GM19351 (cell line): ENCODE measurements at regions not wholly inside any gene's neighbourhood (a gene's known extent, or its start where the extent isn't known, plus 50 kb on each side); places are given as distances from the start of the nearest gene placed in this dataset.

Experiments used
- ATAC-seq: cut with Tn5 transposase; IDR thresholded peaks from one replicate; pipeline ENCODE4 v1.9.1; 2021; ENCODE audit warnings: mild to moderate bottlenecking, moderate library complexity; ENCODE audit not compliant: unreplicated experiment

DNA sequence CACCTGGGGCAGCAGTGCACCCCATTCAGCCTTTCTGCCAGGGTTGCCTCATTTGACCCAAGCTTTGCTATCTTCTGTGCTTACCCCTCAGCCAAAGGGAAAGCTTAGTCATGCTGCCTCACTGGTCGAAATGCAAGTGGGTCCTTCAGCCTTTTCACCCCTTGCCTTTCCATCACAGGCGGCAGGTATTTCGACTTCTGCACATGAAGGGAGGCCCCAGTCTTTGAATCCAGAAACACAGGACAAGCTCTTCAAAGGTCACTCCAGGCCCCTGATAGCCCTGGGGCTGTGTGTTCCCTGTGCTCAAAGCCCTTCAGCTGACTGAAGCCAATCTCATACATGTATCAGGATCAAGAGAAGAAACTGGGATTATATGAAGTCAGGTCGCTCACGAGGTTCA lies 129.7 kb downstream of the SNX19 start:
- no peak for ATAC-seq

DNA sequence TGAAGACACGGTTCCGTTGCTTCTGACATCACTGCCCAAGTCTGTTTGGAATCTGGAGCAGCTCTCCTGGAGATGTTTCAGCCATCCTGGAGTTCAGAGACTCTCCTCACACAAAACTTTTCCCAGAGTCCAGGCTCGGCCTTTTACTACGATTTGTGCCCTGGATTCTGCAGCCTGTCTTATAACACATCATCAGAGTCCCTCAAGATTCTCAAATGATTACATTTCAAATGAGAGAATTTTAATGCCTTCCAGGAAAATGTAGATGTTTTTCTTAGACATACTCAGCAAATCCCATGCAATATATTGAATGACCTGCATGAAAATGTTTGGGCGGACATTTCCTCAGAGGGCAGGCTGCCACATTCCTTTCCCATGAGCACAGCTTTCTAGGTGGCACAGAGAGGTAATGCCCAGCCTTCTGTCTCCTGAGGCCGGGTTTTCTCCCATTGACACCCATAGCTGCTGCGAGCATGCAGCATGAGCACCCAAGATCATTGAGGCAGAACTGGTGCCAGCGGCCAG lies 129.1 kb downstream of the SNX19 start:
- ATAC-seq = no peak

DNA sequence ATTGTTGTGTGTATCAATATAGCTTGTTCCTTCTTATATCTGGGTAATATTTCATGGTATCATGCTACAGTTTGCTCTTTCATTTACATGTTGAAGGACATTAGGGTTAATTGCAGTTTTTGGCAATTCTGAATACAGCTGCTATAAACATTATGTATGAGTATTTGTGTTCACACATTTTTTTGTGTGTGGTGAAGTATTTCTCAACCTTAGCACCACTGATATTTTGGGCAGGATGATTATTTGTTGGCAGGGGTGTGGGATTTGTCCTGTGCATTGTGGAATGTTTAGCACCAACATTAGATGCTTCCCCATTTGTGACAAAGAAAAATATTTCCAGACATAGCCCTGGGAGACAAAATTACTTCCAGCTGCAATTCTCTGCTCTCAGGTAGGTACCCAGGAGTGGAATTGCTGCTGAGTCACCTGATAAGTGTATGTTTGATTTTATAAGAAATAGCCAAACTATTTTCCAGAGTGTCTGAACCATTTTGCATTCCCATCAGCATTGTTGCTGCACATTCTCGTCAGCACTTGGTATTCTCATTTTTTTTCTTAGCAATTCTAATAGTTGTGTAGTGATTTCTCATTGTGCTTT lies 128.2 kb downstream of the SNX19 start:
- no peak for ATAC-seq

DNA sequence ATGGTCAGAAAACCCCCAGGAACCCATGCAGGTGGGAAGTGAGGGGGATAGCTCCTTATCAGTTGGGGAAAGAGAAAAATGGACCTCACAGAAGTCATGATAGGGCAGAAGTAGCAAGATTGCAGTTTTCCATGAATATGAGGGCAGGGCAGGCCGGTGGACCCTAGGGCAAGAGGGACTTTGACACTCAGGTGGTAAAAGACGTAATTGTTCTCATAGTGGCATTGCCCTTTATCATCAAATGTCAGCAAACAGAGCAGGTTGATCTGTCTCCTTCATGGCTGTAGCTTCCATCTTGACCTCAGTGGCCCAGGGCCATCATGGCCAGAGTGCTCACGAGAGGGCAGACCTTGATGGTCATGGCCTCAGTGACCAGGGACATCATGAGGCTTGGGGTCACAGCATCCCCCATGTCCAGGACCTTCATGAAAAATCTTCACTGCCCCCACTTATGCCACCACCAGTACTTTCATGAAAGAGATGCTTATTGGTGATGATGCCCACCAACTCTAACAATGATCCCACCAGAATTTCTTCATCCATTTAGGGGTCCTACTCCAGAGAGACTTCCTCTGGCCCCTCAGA lies 127.1 kb downstream of the SNX19 start:
- ATAC-seq = no peak

DNA sequence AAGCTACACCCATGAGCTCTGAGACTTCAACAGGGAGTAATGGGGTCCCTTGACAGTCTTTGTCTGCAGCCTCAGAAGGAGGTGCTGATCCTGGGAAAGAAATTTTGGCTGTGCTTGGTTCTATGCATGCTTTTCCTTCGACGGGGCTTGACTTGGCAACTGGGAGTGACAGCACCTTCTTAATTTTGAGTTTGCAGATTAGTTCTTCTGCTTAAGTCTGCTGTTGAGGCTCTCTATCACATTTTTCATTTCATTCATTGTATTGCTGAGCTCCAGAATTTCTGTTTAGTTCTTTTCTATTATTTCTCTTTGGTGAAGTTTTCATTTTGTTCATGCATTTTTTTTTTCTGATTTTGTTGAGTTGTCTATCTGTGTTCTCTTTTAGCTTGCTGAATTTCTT lies 125.6 kb downstream of the SNX19 start:
- ATAC-seq = no peak

DNA sequence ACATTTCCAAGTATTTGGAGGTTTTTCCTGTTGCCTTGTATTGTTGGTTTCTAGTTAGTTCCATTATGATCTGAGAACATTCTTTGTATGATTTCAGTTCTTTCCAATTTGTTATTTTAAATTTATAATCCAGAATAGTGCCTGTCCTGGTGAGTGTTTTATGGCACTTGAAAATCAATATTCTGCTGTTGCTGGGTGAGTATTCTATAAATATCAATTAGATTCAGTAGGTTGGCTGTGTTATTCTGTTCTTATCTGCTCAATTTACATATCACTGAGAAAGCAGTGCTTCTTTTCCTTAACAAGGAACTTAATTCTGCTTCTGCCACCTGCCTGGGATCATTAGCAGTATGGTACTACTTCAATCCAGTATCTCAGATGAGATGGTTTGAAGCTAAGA lies 123.5 kb downstream of the SNX19 start:
- ATAC-seq = no peak

DNA sequence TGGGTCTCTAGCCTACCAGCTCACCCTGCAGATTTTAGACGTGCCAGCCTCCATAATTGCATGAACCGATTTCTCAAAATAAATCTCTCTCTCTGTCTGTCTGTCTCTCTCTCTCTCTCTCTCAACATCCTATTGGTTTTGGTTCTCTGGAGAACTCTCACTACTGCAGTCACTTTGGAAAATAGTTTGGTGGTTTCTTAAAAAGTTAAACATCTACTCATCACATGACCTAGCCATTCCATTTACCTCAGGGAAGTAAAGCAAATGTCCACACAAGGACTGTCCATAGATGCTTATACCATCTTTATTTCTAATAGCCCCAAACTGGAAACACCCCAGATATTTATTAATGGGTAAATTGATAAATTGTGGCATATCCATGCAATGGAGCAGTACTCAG lies 119.5 kb downstream of the SNX19 start:
- no peak for ATAC-seq

DNA sequence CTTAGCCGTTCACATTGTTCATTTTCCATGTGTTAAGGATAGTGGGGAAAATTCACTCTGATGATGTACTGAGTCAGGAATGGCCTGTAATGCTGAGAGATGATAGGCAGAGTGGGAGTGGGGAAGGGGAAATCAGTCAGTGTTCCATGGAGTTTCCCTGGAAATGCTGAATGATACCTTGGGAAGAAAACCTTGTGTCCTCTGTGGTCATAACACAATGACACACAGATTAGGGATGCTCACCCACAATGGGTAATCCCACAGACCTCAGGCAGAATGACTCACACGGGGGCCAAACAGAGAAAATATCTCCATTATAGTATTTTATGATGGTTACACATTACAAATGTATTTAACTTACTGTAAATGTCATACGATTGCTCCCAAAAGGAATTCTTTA lies 118.0 kb downstream of the SNX19 start:
- ATAC-seq = no peak

DNA sequence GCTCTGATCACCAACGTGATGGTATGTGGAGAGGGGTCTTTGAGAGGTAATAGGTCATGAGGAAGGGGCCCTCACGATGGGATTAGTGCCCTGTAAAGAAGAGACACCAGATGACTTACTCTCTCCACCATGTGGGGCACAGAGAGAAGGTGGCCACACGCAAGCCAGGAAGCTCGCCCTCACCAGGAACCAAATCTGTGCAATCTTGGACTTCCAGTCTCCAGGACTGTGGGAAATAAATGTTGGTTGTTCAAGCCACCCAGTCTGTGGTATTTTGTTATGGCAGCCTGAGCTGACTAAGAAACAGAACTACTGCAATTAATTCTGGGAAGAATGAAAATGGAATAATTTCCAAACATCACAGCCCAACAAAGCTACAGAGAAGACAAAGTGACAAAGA lies 117.5 kb downstream of the SNX19 start:
- no peak for ATAC-seq

DNA sequence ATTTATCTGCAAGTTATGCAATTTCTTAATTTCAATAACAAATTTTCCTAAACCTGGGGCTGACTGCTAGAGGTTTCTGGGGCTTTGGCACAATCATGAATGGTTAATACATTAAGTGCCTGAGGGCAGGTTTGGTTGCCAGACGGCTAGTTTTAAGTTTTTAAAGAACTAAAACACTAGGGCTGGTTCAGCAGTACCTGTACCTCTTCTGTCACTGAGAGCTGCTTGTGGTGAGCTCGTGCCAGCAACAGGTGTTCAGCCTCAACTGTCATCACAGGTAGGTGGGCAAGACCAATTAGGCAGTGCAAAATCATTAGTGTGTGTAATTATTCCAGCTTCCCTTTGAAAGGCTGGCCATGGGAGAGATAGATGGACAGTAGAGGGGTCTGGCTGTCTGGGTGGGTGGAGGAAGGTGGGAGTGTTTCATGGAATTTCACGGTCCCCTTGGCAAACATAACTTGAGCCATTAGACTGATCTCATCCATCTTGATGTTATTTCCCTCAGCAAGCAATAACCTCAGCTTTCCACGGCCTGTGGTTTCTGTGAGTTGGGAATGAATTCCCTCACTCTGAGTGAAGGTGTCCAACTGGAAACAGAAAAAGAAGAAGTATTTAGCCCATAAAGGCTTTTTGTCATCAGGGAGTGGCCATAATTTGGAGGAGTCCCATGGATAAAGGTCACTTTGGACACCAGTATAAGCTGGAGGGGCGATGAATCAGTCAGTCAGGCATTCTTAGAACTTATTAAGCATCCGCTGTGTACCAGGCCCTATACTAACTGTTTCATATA lies 114.8 kb downstream of the SNX19 start:
- no peak for ATAC-seq

DNA sequence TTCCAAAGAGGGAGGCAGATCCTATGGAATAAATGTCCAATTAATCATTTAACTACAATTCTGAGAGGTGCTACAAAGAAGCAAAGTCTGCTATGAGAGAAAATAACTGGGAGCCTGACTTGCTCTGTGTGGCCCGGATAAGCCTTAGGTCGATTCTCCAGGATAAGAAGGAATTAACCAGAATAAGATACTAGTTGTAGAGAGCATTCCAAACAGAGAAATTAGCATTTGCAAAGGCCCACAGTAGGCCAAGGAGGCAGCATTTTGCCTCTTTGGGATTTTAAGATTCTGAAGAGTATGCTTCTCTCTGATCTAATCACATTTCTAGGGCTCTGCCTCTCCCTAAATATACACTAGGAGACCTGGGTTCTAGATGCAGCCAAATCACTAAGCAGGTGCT lies 113.7 kb downstream of the SNX19 start:
- ATAC-seq = no peak

DNA sequence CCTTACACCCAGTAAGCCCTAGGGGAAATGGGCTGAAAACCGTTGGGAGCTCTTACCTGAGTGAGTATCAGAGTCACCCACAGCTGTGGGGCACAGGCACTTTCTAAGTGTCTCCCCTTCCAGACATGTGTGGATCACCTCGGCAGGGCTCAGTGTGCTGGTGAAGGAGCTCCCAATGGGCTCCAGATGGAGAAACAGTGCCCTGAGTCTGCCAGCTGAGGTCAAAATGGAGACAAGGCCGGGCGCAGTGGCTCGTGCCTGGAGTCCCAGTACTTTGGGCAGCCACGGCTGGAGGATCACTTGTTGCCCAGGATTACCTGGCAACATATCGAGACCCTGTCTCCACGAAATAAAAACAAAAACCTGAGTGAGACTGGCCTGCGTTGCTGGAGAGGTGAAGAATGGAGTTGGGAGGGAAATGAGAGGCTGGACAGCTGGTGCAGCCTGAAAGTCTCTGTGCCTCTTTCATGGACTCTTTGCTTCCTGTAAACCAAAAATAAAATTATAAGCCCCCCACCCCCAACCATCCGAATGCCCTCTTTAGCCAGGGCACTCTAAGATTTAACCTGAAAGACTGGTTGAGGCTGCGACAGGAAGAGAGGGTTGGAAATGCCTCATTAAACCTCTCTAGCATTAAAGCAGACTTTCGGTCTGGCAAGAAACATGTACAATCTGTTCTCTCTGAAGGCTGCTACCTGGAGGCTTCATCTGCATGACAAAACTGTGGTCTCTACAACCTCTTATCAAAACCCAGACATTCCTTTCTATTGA lies 111.8 kb downstream of the SNX19 start:
- no peak for ATAC-seq

DNA sequence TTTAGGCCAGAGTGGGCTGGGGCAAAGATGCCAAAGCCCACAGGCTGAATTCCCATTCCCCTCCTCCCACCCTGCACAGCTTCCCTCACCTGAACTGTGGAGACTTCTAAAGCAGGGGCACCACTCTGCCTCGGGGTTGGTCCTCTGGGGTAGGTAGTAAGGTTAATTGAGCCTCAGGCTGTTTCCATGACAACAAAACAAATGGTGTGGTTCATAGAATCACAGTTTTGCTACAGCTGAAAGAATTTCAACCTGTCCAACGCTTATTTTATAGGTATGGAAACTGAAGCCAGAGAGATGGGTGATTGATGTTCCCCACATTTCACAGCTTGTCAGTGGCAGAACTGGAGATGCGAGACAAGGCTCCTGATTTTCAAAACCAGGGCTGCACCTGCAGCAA lies 109.5 kb downstream of the SNX19 start:
- ATAC-seq = no peak

DNA sequence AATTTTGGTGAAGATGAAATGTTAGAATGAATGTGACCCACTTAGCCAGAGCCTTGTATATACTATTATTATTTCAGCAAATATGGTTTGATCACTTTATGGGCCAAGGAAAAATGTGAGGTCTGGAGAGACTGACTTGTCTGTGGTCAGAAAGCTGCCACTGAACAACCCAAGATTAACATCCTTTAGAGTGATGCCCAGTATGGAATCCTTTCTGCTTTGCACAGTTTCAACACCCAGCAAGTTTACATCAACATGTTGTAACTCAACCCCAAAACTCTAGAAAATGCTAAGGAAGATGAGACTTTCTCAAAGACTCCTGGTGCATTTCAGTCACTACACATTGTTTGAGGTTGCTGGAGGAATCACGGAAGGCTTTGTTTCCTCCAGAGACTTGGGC lies 107.7 kb downstream of the SNX19 start:
- no peak for ATAC-seq

DNA sequence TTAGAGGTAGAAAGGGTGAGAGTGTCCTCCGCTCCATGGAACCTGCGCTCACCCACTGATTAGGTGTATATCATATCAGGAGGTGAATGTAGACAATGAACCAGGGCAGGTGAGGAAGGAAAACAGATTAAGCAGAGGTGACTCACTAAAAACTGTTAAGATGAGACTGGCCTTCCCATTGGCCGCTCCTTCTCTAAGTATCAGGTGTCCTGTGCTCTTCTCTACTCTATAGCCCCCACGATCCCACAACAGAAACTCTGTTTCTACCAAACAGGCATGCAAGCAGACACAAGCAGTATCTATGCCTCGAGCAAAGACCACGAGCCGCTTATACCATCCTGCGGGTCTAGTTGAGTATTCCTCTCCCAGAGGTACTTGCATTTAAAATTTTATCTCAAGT lies 103.1 kb downstream of the SNX19 start:
- ATAC-seq = no peak

DNA sequence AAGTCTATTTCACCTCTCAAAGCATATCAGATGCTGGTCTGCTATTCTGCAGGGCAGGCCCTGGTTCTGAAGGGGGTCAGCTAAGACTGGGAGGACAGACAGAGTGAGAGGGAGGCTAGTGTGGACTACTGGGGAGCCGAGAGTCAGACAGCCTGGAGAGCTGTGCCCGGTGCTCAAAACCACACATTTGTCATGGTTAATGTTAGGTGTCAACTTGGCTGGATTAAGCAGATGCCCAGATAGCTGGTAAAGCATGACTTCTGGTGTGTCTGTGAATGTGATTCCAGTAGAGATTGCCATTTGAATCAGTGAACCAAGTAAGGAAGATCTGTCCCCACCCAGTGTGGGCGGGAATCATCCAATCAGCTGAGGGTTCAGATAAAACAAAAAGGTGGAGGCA lies 102.6 kb downstream of the SNX19 start:
- no peak for ATAC-seq

DNA sequence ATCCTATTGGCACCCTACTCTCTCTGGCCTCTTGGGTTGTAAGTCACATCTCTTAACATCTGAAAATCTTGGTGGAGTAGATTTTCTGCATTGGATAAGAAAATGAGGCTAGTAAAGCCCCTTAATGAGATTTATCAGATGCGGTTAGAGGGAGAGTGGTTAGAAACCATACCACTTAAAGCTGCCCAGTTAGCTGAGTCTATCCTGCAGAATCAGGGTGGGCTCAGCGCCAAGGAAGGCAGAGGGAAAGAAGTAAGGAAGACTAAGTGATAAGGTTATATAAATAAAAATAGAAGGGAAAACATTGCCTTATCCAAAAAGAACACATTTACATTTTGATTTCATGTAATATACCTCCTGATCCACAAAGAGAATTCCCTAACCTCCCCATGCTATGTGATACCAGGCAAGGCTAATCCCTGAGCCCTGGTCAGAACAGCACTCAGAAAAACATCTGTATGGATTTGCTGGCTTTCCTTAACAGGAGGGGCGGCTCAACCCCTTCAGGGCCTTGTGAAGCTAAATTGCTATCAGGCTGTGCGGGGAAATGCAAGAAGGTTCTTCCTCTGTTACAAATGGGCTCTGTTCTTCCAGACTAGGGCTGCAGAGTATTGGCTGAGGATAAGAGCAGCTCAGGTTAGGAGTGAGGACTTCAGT lies 101.7 kb downstream of the SNX19 start:
- ATAC-seq = no peak

DNA sequence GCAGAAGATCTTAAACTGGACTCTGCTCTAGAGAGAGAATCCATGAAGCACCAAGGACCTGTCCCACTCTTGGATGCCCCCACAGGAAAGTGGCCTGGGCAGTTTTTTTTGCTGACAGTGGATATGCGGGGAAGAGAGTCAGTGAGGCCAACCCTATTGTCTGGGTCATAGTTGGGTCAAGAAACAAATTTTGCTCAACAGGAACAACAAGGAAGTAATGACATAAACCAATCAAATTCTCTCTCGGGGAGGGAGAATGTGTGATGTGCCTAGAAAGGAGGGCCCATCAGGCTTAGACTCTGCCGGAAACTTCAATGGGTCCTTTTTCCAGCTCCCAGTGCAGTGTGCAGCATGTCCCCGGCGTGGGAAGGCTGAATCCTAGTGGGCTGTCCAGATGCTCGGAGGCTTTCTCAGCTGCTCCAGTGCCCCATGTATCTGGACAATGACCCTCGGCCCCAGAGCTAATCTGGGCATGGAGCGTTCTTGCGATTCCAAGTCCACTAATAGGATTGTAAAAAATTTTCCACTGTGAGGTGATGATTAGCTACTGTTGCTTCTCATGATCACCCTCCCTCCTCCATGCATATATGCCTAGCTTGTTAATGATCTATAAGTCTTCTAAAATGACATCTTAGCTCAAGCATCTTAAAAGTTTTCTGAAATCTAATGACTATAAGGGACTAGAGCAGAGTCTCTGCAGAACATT lies 101.0 kb downstream of the SNX19 start:
- ATAC-seq = no peak

DNA sequence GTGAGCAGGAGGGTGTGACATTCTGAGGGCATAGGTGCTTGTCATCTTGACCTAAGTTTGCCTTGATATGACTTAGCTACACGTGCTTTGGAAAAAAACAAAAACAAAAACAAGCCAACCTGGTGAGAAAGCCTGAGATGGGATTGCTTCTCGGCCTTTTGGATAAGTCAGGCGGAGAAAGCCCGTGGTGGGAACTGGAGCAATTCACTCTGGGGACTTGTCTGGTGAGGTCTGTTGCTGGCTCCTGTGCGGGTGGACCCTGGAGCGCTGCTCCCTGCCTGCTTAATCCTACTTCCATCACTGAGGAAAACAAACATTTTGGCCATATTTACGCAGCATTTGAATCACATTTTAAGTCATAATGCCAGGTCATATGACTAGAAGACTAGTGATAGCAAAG lies 100.3 kb downstream of the SNX19 start:
- no peak for ATAC-seq

DNA sequence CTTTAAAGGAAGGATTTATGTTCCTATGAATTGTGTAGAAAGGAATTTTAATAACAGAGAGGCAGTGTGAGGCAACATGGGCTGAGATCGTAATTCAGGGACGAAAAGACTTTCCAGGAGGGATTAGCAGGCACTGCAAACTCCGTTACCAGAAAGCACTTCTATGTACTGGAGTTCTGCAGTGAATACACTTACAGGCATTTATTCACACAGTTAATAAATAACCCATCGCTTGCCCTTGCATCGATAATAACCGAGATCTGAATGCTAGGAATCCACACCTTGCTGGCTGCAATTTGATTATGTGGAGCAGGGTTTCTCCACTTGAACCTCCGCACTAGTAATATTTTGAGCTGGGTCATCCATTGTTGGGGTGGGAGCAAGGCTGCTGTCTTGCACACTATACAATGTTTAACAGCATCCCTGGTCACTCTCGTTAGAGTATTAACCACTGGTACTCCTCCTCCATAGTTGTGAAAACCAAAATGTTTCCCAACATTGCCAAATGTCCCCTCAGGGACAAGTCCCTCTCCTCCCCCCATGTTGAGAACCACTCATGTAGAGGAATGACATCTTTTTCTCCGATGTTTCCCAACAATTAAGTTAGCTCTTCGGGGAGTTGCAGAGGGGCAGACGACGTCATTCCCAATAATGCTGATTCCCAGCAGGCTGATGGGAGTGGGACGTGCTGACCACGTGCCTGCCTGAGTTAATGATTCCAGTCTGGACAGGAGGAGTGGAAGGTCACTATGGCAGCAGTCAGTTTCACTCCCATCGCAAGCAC lies 99.5 kb downstream of the SNX19 start:
- no peak for ATAC-seq
